Ishikawa (cell line): ENCODE measurements at regions not wholly inside any gene's neighbourhood (a gene's known extent, or its start where the extent isn't known, plus 50 kb on each side); places are given as distances from the start of the nearest gene placed in this dataset.

Experiments
- CEBPB ChIP-seq: IDR thresholded peaks from 2 replicates; pipeline ENCODE4 v1.6.1; 2012
- CREB1 ChIP-seq: IDR thresholded peaks from 2 replicates; pipeline ENCODE4 v1.6.1; 2012; ENCODE audit warnings: low read depth
- EGR1 ChIP-seq: IDR thresholded peaks from 2 replicates; pipeline ENCODE4 v1.6.1; 2012
- EP300 ChIP-seq: IDR thresholded peaks from 2 replicates; pipeline ENCODE4 v1.6.1; 2012; ENCODE audit warnings: borderline replicate concordance
- FOXM1 ChIP-seq: IDR thresholded peaks from 2 replicates; pipeline ENCODE4 v1.6.1; 2012; ENCODE audit warnings: low read depth, borderline replicate concordance
- NFIC ChIP-seq: IDR thresholded peaks from 2 replicates; pipeline ENCODE4 v1.6.1; 2012
- RAD21 ChIP-seq: IDR thresholded peaks from 2 replicates; pipeline ENCODE4 v1.6.1; 2012; ENCODE audit warnings: low read depth
- TAF1 ChIP-seq: IDR thresholded peaks from 2 replicates; pipeline ENCODE4 v1.6.1; 2012; ENCODE audit warnings: low read depth, mild to moderate bottlenecking
- TCF12 ChIP-seq: IDR thresholded peaks from 2 replicates; pipeline ENCODE4 v1.6.1; 2012; ENCODE audit warnings: low read depth
- TEAD4 ChIP-seq: IDR thresholded peaks from 2 replicates; pipeline ENCODE4 v1.6.1; 2012
- YY1 ChIP-seq: IDR thresholded peaks from 2 replicates; pipeline ENCODE4 v1.6.1; 2012; ENCODE audit warnings: low read depth
- ZBTB7A ChIP-seq: IDR thresholded peaks from 2 replicates; pipeline ENCODE4 v1.6.1; 2012; ENCODE audit warnings: low read depth
- TF ChIP-seq, protein P1 (sequence below): IDR thresholded peaks from 2 replicates; pipeline ENCODE4 v1.6.1; 2012
- TF ChIP-seq, protein P2 (sequence below): IDR thresholded peaks from 2 replicates; pipeline ENCODE4 v1.6.1; 2012; ENCODE audit warnings: low read depth, mild to moderate bottlenecking
- TF ChIP-seq, protein P3 (sequence below): IDR thresholded peaks from 2 replicates; pipeline ENCODE4 v1.6.1; 2012

DNA sequence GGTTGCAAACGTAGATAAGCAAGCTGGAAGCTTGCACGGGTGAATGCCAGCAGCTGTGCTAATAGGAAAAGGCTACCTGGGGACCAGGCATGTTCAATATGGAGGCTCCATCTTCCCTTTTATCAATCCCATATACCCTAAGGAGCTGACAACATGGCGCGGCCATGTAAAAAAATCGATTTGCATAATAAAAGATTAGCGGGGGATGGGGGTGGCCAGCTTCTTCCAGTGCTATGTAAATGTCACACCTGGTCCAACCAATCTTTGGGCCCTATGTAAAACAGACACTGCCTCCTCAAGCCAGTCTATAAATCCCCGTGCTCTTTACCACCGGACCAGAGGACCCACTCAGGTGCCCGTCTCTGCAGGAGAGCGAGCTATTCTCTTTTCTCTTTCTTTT, 128.2 kb downstream of the GPAT3 start:
- TF ChIP-seq CREB1 (no peak), EGR1 (no peak)

DNA sequence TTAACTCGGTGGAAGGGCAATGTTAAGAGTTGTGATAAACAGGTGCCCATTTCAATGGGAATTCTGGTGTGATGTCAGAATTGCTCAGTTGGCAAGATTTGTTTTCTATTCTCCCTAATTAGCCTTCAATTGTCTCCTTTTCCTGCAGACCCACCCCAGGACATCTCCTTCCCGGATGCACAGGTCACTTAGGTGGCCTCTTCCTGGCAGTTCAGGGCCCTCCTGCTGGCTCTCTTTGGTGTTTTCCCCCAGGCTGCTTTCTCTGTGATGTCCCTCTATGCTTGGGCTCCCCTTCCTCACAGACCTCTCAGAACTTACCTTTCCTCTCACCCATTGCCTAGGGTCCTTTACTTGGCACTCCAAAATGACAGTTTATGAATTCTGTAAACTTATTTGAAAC, 126.3 kb downstream of the GPAT3 start:
- no peak for TF ChIP-seq CEBPB
- TF ChIP-seq TCF12 = no peak
- no peak for TF ChIP-seq RAD21
- no peak for TF ChIP-seq YY1
- no peak for TF ChIP-seq CREB1
- TF ChIP-seq FOXM1 = no peak
- TF ChIP-seq, protein P1, sequence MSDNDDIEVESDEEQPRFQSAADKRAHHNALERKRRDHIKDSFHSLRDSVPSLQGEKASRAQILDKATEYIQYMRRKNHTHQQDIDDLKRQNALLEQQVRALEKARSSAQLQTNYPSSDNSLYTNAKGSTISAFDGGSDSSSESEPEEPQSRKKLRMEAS = no peak
- no peak for TF ChIP-seq TAF1
- no peak for TF ChIP-seq ZBTB7A
- TF ChIP-seq, protein P2, sequence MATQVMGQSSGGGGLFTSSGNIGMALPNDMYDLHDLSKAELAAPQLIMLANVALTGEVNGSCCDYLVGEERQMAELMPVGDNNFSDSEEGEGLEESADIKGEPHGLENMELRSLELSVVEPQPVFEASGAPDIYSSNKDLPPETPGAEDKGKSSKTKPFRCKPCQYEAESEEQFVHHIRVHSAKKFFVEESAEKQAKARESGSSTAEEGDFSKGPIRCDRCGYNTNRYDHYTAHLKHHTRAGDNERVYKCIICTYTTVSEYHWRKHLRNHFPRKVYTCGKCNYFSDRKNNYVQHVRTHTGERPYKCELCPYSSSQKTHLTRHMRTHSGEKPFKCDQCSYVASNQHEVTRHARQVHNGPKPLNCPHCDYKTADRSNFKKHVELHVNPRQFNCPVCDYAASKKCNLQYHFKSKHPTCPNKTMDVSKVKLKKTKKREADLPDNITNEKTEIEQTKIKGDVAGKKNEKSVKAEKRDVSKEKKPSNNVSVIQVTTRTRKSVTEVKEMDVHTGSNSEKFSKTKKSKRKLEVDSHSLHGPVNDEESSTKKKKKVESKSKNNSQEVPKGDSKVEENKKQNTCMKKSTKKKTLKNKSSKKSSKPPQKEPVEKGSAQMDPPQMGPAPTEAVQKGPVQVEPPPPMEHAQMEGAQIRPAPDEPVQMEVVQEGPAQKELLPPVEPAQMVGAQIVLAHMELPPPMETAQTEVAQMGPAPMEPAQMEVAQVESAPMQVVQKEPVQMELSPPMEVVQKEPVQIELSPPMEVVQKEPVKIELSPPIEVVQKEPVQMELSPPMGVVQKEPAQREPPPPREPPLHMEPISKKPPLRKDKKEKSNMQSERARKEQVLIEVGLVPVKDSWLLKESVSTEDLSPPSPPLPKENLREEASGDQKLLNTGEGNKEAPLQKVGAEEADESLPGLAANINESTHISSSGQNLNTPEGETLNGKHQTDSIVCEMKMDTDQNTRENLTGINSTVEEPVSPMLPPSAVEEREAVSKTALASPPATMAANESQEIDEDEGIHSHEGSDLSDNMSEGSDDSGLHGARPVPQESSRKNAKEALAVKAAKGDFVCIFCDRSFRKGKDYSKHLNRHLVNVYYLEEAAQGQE = no peak
- no peak for TF ChIP-seq NFIC
- no peak for TF ChIP-seq EP300
- TF ChIP-seq, protein P3, sequence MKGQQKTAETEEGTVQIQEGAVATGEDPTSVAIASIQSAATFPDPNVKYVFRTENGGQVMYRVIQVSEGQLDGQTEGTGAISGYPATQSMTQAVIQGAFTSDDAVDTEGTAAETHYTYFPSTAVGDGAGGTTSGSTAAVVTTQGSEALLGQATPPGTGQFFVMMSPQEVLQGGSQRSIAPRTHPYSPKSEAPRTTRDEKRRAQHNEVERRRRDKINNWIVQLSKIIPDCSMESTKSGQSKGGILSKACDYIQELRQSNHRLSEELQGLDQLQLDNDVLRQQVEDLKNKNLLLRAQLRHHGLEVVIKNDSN = no peak
- no peak for TF ChIP-seq TEAD4
- TF ChIP-seq EGR1 = no peak

DNA sequence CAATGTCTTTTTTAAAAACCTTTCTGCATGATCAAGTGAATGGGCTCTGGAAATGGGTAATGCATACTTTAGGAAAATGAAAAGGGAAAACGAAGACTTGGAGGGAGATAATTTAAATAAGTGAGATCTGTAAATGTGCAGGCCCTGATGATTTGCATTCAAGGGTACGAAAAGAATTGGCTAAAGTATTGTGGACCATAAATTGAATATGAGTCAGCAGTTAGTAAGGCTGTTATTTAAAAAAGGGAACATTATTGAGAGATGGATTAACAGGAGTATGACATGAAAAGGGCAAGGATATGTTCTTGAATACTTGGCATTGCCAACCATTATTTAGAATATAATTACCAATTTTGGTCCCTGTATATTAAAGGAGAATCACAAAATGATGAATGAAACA, 125.5 kb downstream of the GPAT3 start:
- TF ChIP-seq EP300 (no peak), TEAD4 (no peak), TCF12 (no peak), RAD21 (no peak), YY1 (no peak), CEBPB (no peak), CREB1 (no peak)
- TF ChIP-seq, protein P1 = no peak
- TF ChIP-seq, protein P2 = no peak

DNA sequence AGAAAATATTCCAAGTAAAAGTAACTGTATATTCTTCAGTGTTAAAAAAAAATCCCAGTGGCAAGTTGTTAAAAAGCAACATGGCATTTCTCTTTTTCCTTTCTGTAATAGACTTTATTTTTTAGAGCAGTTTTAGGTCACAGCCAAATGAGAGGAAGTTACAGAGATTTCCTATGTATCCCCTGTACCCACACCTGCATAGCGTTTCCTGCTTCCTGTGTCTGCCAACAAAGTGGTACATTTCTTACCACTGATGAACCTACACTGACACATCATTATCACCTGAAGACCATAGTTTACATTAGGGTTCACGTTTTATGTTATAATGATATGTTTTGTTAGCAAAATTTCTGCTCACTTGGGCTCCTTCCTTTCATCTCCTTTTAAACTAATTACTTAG, 124.7 kb downstream of the GPAT3 start:
- no peak for TF ChIP-seq NFIC
- no peak for TF ChIP-seq TAF1
- no peak for TF ChIP-seq FOXM1
- TF ChIP-seq, protein P2 = no peak
- no peak for TF ChIP-seq ZBTB7A
- TF ChIP-seq TCF12 = no peak
- no peak for TF ChIP-seq TEAD4
- TF ChIP-seq EP300 = no peak
- no peak for TF ChIP-seq CREB1
- TF ChIP-seq CEBPB = no peak
- TF ChIP-seq, protein P1 = no peak
- no peak for TF ChIP-seq YY1
- TF ChIP-seq RAD21 = no peak
- TF ChIP-seq EGR1 = no peak
- TF ChIP-seq, protein P3 = no peak

DNA sequence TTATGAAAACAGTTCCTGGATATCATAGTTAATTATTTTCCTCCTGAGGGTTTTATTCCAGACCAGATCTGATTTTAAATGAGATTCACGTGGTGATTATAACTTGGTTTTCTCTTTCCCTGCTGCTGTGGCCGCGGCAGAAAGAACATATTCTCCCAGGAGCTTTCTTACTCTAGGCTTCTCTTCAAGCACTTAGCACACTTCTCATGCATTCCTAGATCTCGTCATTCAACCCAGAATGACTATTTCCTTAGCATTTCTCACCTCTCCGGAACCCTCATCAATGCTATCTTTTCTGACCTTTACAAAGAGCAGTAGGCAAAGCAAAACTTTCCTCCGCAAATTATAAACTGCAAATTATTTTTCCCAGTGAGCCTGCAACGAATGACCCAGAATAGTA, 122.9 kb downstream of the GPAT3 start:
- TF ChIP-seq EP300 (no peak), TCF12 (no peak), EGR1 (no peak), YY1 (no peak), CREB1 (no peak), TEAD4 (no peak), RAD21 (no peak), TAF1 (no peak), FOXM1 (no peak), NFIC (no peak), CEBPB (no peak), ZBTB7A (no peak)
- TF ChIP-seq, protein P2 = no peak
- TF ChIP-seq, protein P3 = no peak
- TF ChIP-seq, protein P1 = no peak
